Loucy (cell line): ENCODE measurements at regions not wholly inside any gene's neighbourhood (a gene's known extent, or its start where the extent isn't known, plus 50 kb on each side); places are given as distances from the start of the nearest gene placed in this dataset.
"Not testable (repeated sequence)": the region's sequence is repeated elsewhere in the genome, so short reads cannot be mapped to it uniquely, and the experiment has no call there.

Source experiments
- H2AFZ ChIP-seq: fragments of 200-600 bp; sonication (generic); 2 replicates; pipeline ENCODE4 v1.6.0; 2016; ENCODE audit warnings: antibody characterized with exemption, mild to moderate bottlenecking, low read length, moderate library complexity
- H3F3A ChIP-seq: fragments of 200-600 bp; 2 replicates; pipeline ENCODE4 v1.6.0; 2016; ENCODE audit warnings: antibody characterized with exemption, low read depth, mild to moderate bottlenecking
- H3K27me3 ChIP-seq: fragments of 200-600 bp; sonication (generic); 2 replicates; pipeline ENCODE4 v1.6.1; 2014; ENCODE audit warnings: low read length, mild to moderate bottlenecking; ENCODE audit not compliant: insufficient read depth, poor library complexity, severe bottlenecking
- H3K36me3 ChIP-seq: fragments of 200-600 bp; sonication (generic); 2 replicates; pipeline ENCODE4 v1.6.1; 2016; ENCODE audit warnings: low read length; ENCODE audit not compliant: insufficient read depth
- H3K4me1 ChIP-seq: fragments of 200-600 bp; sonication (generic); 2 replicates; pipeline ENCODE4 v1.5.1; 2014; ENCODE audit warnings: low read length, mild to moderate bottlenecking; ENCODE audit not compliant: insufficient read depth, poor library complexity, severe bottlenecking
- H3K4me2 ChIP-seq: fragments of 200-600 bp; sonication (generic); 2 replicates; pipeline ENCODE4 v1.6.0; 2014; ENCODE audit warnings: antibody characterized with exemption, low read length, low read depth, mild to moderate bottlenecking; ENCODE audit not compliant: poor library complexity, severe bottlenecking
- H3K4me3 ChIP-seq: fragments of 200-600 bp; sonication (generic); 2 replicates; pipeline ENCODE4 v1.5.1; 2014; ENCODE audit warnings: low read length, mild to moderate bottlenecking, mixed read lengths; ENCODE audit not compliant: poor library complexity, severe bottlenecking
- H3K79me2 ChIP-seq: fragments of 200-600 bp; sonication (generic); 2 replicates; pipeline ENCODE4 v1.6.1; 2014; ENCODE audit warnings: low read length; ENCODE audit not compliant: insufficient read depth
- H3K9ac ChIP-seq: fragments of 200-600 bp; sonication (generic); 2 replicates; pipeline ENCODE4 v1.6.0; 2014; ENCODE audit warnings: mild to moderate bottlenecking, low read depth, low read length, moderate library complexity; ENCODE audit not compliant: poor library complexity, severe bottlenecking
- H3K9me2 ChIP-seq: fragments of 200-600 bp; sonication (generic); replicated peaks from 2 replicates; pipeline ENCODE4 v1.6.1; 2016; ENCODE audit warnings: low read depth, low read length, mixed read lengths
- H3K9me3 ChIP-seq: fragments of 200-600 bp; sonication (generic); 2 replicates; pipeline ENCODE4 v1.6.1; 2014; ENCODE audit warnings: mild to moderate bottlenecking, antibody characterized with exemption, low read length, low read depth; ENCODE audit not compliant: insufficient read depth
- H4K20me1 ChIP-seq: fragments of 200-600 bp; sonication (generic); 2 replicates; pipeline ENCODE4 v1.6.0; 2014; ENCODE audit warnings: antibody characterized with exemption, low read length, mild to moderate bottlenecking; ENCODE audit not compliant: insufficient read depth, poor library complexity, severe bottlenecking
- CTCF ChIP-seq: fragments of 200-600 bp; sonication (generic); conservative IDR thresholded peaks from 2 replicates; pipeline ENCODE4 v1.5.1; 2014; ENCODE audit warnings: mild to moderate bottlenecking, antibody characterized with exemption, low read length
- EZH2phosphoT487 ChIP-seq: fragments of 200-600 bp; IDR thresholded peaks from 2 replicates; pipeline ENCODE4 v1.6.1; 2018; ENCODE audit warnings: antibody characterized with exemption, mild to moderate bottlenecking, moderate library complexity, borderline replicate concordance

GRCh38 chr9:24073007-24073592, 247.1 kb upstream of the ELAVL2 start:
- Histone ChIP-seq H3K4me2 (no peak overlapping the region), H3K9me3 (no peaks in the 10 kb centered on the region; the same call in 1 of the 2 replicates), H3K27me3 (no peaks in the 10 kb centered on the region), H3F3A (no peaks in the 10 kb centered on the region), H3K4me1 (no peaks in the 10 kb centered on the region), H3K9me2 (no peaks in the 10 kb centered on the region), H3K4me3 (no peak overlapping the region), H2AFZ (no peak overlapping the region), H4K20me1 (no peaks in the 10 kb centered on the region), H3K79me2 (no peaks in the 10 kb centered on the region), H3K9ac (no peak overlapping the region), H3K36me3 (no peaks in the 10 kb centered on the region)
- TF ChIP-seq CTCF (no peak), EZH2phosphoT487 (no peak)

GRCh38 chr9:24071716-24072115, 245.7 kb upstream of the ELAVL2 start:
- H2AFZ ChIP-seq, result no peak overlapping the region
- no peaks in the 10 kb centered on the region for H3F3A ChIP-seq
- H3K36me3 ChIP-seq, result no peaks in the 10 kb centered on the region
- H3K4me2 ChIP-seq, result no peak overlapping the region
- no peaks in the 10 kb centered on the region for H3K9me2 ChIP-seq
- no peak for TF ChIP-seq CTCF
- no peak for TF ChIP-seq EZH2phosphoT487
- no peaks in the 10 kb centered on the region for H4K20me1 ChIP-seq
- H3K27me3 ChIP-seq, result no peaks in the 10 kb centered on the region
- no peak overlapping the region for H3K4me3 ChIP-seq
- no peaks in the 10 kb centered on the region for H3K4me1 ChIP-seq
- H3K9me3 ChIP-seq, result no peaks in the 10 kb centered on the region; the same call in 1 of the 2 replicates
- no peak overlapping the region for H3K9ac ChIP-seq
- H3K79me2 ChIP-seq, result no peaks in the 10 kb centered on the region

GRCh38 chr9:24071091-24071490, 245.1 kb upstream of the ELAVL2 start:
- Histone ChIP-seq H3K9ac (no peak overlapping the region), H3K36me3 (no peaks in the 10 kb centered on the region), H2AFZ (no peak overlapping the region), H3K4me1 (no peaks in the 10 kb centered on the region), H3F3A (no peaks in the 10 kb centered on the region), H3K9me2 (no peaks in the 10 kb centered on the region), H3K27me3 (no peaks in the 10 kb centered on the region), H3K4me2 (no peak overlapping the region), H3K79me2 (no peaks in the 10 kb centered on the region), H3K9me3 (no peaks in the 10 kb centered on the region; the same call in 1 of the 2 replicates), H4K20me1 (no peaks in the 10 kb centered on the region), H3K4me3 (no peak overlapping the region)
- no peak for TF ChIP-seq EZH2phosphoT487
- no peak for TF ChIP-seq CTCF

GRCh38 chr9:24067107-24067506, 241.1 kb upstream of the ELAVL2 start:
- H3K4me2 ChIP-seq, H3K4me3 ChIP-seq, H3K79me2 ChIP-seq, H3K9me2 ChIP-seq, H3K4me1 ChIP-seq, H2AFZ ChIP-seq, H3K9me3 ChIP-seq, H3K9ac ChIP-seq, H3K36me3 ChIP-seq, H4K20me1 ChIP-seq, H3K27me3 ChIP-seq, H3F3A ChIP-seq: not testable (repeated sequence)
